Mammary epithelial cell (primary cell): ENCODE measurements at regions not wholly inside any gene's neighbourhood (a gene's known extent, or its start where the extent isn't known, plus 50 kb on each side); places are given as distances from the start of the nearest gene placed in this dataset.

Experiments used
- CTCF ChIP-seq, 2 donors: IDR thresholded peaks in 1 of 2; conservative IDR thresholded peaks in 1 of 2; 2 replicates each; pipeline ENCODE4 v1.5.1; 2011 to 2012; ENCODE audit warnings: inconsistent platforms in 2 of 2, low read length in 2 of 2, mild to moderate bottlenecking in 2 of 2, control low read depth in 1 of 2, low read depth in 1 of 2; ENCODE audit not compliant: insufficient read depth in 1 of 2; ENCODE audit errors: extremely low read depth in 1 of 2
- EZH2 ChIP-seq: IDR thresholded peaks from 2 replicates; pipeline ENCODE4 v1.6.1; 2012; ENCODE audit warnings: low read length, inconsistent platforms, borderline replicate concordance

GRCh38 chr16:64012166-64012565 lies 1109.7 kb downstream of the CDH11 start:
- TF ChIP-seq EZH2 (no peak), CTCF (conservative IDR thresholded peaks at IDR 0.05 in 1 of 2, IDR thresholded peaks at IDR 0.05 in 1 of 2; ENCODE audit: extremely low read depth in 1 of 2, insufficient read depth in 1 of 2, low read depth in 1 of 2, low read length in 2 of 2) (no peak)
